ENCODE measurements at regions not wholly inside any gene's neighbourhood (a gene's known extent, or its start where the extent isn't known, plus 50 kb on each side); places are given as distances from the start of the nearest gene placed in this dataset.

DNA sequence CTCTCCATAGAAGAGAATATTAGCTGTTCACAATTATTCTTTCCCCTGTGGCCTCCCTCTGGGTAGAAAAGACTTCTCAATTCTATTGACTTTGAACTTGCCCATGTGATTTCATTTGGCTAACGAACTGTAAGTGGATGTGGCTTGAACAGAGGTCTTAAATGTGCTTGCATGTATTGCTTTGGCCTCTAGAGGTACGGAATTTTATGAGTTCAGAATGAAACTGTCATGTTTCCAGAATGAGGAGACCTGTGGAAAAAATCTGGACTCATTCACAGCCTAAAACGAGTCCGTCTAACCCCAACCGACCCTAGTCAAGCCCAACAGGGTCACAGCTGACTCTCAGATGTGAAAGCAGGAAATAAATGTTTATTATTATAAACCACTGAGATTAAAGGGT lies 596.7 kb upstream of the UBE2E2 start:
- no peak for DNase-seq (ENCODE audit: low spot score)

DNA sequence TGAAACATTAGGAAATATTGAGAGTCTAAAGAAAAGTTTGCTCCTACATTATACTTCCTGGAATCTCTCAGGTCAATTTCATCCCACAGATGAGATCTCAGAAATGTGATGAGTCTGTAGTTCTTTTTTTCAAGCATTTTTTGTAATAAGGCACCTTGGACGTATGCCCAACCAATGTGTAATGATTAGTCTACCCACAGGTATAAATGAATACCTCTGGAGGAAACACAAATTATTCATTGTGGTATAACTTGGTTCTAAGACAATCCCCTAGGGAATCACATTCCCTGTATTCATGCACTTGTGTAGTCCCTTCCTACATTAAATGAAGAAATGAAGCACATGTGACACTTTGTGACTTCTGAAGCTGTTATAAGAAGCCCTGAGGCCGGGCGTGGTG lies 596.2 kb upstream of the UBE2E2 start:
- no peak for DNase-seq (ENCODE audit: low spot score)

DNA sequence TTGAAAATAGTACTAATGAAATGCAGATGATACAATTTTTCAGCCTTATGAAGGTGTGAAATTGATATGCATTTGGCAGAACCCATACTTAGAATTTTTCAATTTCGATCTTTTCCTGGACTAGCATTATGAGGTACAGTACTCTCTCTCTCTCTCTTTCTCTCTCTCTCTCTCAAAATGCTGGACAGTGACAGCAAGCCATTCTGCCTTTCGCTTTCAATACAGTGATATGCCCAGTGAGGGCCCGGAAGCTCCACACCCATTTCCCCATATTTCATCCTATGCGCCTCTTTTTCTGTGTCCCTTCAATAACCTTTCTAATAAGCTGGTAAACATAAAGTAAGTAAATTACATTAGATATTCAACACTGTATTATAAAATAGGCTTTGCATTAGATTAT lies 595.0 kb upstream of the UBE2E2 start:
- no peak for DNase-seq (ENCODE audit: low spot score)

DNA sequence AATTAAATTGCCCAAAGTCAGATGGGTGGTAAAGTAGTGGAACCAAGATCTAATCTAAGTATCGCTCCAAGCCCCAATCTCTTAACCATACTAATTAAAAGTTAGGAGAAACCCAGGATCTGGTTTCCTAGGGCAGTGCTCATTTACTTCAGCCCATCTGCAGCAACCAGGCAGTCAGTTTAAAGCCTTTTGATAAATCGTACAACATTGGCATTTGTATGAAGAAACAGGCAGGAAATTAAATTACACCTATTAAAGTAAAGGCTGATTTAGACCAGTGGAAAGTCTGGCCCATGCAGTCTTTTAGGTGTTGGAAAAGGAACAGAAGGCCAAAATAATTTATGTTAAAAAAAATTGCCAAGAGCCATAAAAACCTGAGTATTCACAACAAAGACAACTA lies 594.4 kb upstream of the UBE2E2 start:
- DNase-seq (ENCODE audit: low spot score) = no peak

DNA sequence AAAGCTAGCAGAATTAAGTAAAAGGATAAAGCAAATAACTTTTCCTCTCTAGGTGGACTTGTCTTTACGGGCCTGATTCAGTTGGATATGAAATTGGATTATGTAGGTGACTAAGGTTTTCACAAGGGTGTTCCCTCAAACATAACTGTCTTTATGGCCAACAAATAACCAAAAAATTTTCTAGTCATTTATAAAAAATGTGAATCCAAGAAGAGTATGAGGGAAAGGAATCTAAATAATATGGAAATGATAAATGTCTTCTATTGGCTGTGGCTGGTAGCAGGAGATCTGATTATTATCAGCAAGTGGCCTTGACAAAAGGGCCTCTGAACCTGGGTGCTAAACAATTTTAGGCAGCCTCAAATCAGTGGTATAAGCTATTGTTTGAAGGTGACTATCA lies 594.0 kb upstream of the UBE2E2 start:
- no peak for DNase-seq (ENCODE audit: low spot score)

DNA sequence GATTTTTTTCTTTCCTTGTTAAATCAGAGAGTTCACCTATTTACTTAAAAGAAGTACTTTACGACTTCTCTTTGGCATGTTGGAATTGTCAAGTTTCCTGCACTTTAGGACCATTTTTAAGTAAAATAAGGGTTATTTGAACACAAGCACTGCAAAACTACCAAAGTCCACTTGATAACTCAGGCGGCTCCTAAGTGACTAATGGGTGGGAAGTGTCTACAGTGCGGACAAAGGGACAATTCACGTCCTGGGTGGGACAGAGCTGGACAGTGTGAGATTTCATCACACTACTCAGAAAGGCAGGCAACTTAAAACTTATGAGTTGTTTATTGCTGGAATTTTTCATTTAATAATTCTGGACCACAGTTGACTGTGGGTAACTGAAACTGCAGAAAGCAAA lies 590.2 kb upstream of the UBE2E2 start:
- DNase-seq (ENCODE audit: low spot score) = no peak

DNA sequence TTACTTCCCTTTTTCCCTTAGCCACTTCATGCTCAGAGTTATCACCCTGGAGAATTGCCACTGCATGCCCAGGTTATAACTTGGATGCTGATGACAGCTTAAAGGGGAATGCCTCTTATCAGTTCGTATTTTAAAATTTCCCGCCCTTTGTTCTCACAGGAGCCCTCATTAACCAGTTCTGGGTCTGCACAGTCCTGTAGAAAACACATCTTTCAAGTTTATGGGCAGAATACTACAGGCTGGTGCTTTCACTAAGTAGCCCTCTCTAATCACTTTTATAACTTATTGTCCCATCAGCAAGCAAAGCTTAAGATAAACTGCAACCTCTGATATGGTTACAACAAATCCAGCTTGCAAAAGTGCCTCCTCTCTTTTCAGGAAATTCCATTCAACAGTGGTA lies 587.3 kb upstream of the UBE2E2 start:
- DNase-seq (ENCODE audit: low spot score) = no peak

DNA sequence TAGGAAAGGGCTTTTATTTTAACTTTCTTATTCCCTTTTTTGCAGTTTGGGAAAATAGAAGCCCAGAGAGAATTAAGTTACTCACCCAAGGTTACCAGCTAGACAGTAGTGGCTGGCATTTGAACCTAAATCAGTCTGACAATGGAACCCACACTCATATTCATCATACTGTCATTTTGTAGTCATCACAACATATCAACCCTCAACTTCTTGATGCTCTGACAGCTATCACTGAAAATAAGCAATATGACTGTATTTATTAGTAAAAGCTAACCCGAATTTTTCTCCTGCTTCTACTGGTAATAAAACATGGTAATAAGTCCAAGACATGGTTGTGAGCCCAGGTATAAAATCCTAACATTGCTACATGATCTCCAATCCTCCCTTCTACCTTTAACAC lies 585.8 kb upstream of the UBE2E2 start:
- DNase-seq (ENCODE audit: low spot score) = no peak

DNA sequence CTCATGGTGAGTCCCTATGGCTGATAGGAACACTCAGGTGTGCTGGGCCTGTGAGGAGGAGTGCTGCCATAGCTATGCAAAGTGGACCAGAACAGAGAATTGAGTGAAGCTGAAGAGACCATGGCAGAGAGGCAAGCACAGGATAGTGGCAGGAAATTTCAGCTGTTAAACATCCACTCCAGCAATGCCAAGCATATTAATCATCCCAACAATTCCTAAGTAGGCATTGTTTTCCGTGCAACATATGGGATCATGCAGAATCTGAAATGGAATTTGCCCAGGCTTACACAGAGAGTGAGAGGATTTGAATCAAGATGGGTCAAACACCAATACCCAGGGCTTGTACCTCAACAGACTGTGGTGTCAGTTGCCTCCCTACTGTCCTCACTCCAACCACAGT lies 582.6 kb upstream of the UBE2E2 start:
- no peak for DNase-seq (ENCODE audit: low spot score)

DNA sequence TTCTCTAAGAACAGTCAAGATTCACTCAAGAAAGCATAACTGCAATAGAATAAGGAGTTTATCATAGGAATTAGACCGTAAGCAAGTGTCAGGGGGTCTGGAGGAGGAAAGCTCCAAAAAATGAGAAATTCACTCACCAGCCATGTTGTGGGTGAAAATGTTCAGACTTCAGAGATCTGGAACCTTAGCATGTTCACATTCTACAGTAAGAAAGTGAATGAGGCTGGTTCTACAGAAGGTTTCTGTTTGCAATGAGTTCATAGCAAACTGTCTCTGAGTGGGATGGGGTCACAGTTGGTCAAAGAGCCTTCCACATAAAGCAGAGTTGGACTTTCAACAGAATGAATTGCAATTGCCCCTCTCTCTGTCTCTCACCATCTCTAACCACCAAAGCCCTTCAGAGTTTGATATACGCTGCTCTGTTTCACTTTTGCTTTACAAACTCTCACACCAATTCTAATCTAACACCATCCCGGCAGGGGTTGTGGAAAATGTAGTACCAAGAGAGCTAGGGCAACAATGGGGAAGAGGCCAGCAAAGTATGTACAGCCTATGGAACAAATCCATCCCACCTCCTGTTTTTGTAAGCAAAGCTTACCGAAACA lies 581.8 kb upstream of the UBE2E2 start:
- no peak for DNase-seq (ENCODE audit: low spot score)

DNA sequence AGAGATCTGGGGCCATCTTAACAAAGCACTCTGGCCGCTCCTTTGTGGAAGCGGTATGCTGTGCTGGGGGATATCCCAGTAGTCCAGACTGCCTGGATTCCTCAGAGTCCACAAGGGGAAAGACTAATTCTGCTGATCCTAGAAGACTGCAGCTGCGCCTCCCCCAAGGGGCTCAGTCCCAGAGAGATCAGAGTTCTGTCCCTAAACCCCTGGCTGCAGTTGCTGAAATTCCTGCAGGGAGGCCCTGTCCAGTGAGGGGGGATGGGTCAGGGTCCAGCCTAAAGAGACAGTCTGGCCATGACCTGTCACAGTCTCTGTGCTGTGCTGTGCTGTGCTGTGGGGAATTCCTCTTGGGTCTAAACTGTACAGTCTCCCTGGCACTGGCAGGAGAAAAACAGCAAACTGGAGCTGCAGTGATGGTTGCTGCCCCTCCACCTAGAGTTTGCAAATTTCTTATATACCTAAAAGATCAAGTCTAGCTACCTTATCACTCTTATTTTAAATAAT lies 575.1 kb upstream of the UBE2E2 start:
- no peak for DNase-seq (ENCODE audit: low spot score)

DNA sequence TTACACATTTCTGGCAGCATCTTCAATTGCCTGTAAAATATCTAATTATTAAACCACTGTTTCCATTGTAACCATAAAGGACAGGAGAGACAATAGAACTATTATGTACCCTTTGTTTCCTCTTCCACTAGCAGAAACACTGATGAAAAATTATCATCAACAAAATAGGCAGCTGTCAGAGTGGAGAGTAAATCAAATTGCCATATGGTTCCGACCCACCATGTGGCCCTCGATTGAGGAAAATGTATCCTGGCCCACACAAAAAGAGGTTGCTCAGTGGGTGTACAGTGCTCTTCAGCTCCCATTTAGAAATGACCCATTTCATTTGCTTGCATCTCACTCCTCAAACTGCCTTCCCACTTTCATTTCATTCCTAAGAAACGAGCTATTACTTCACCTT lies 570.6 kb upstream of the UBE2E2 start:
- DNase-seq (ENCODE audit: low spot score) = no peak

DNA sequence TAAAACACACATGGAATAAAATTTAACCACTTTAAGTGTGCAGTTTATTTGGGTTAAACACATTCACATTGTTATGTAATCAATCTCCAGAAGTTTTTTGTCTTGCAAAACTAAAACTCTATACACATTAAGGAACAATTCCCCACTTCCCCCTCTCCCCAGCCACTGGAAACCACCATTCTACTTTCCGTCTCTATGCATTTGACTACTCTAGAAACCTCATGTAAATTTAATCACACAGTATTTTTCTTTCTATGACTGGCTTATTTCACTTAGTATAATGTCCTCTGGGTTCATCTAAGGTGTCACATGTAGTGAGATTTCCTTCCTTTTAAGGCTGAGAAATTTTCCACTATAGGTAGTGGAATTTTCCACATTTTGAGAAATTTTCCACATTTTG lies 568.7 kb upstream of the UBE2E2 start:
- no peak for DNase-seq (ENCODE audit: low spot score)

DNA sequence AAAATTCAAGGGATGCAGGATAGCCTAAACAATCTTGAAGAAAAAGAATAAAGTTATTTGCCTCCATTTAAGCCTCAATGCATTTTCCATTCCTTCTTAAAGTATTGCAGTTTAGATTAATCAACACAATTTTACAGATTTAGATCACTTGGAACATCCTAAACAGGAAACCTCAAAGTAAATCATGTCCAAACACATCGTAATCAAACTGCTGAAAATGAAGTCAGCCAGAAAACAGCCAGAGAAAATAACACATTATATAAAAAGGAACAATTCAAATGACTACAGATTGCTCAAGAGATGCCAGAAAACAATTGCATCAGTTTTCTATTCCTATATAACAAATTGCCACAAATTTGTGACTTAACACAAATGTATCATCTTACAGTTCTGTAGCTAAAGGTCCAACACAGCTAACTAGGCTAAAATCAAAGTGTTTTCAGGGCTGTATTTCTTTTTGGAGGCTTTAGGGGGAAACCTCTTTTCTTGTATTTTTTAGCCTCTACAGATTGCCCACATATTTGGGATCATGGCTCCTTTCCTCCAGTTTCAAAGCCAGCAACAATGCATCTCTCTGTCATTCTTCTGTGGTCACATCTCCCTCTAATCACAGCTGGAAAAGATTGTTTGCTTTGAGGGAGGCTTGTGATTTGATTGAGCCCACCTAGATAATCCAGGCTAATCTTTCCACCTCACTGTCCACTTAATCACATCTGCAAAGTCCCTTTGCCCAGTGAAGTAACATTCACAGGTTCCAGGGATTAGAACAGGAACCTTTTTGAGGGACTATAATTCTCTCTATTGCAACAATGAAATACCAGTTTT lies 543.3 kb upstream of the UBE2E2 start:
- DNase-seq (ENCODE audit: low spot score) = no peak

DNA sequence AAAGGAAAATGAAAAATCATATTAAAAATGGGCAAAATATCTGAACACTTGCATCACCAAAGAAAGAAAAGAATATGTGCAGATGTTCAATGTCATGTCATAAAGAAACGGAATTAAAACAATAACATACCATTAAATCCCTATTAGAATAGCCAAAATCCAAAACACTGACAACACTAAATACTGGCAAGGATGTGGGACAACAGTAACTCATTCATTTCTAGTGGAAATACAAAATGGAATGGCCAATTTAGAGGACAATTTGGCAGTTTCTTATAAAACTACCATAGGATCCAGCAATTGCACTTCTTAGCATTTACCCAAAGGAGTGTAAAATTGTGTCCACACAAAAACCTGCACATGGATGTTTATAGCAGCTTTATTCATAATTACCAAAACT lies 542.5 kb upstream of the UBE2E2 start:
- DNase-seq (ENCODE audit: low spot score) = no peak

DNA sequence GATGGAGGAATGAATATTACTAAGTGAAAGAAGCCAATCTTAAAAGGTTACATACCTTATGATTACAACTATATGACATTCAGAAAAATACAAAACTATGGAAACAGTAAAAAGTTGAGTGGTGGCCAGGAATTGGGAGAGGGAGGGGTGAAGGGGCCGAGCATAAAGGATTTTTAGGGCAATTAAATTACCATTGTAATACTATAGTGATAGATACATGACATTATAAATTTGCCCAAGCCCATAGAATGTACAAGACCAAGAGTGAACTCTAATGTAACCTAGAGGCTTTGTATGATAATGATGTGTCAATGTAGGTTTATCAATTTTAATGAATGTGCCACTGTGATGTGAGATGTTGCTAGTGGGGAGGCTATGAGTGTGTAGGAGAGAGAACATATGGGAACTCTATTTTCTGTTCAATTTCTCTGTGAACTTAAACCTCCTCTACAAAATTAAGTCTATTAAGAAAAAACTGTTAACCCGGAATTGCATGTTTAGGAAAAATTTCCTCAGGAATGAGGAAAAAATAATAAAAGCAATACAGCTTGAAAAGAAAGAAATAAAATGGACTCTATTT lies 541.9 kb upstream of the UBE2E2 start:
- no peak for DNase-seq (ENCODE audit: low spot score)

DNA sequence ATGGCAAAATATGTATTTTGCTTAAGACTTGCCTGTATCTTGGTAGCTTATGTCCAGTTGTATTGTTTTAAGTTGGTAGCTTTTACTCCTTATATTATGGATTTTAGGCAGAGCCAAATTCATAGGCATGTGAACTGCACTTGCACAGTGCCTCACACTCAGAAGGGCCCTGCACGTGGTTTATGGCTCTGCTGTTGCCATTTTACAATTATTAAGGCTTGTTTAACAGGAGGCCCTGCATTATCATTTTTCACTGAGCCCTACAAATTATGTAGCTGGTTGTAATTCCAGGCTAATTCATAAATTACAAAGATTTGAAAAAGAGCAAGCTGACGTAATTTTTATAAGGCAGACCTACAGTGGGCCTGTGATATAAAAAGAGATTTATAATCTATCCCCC lies 537.6 kb upstream of the UBE2E2 start:
- no peak for DNase-seq (ENCODE audit: low spot score)

DNA sequence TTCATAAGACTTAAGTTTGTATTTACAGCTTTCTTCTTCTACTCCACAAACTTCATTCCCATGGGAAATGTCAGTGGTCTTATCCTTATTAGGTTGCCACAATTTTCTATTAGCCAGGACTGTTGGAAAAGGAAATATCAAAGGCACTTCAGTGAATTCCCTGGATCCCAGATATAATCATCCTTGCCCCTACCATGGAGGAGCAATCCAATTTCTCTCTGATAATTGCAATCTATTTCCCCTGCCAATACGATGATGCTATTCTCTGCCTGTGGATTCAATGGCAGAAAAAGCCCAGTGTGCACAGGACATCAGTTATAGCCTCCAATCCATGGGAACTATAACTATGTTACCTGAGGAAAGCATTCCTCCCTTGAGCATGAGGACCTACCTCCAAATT lies 536.4 kb upstream of the UBE2E2 start:
- DNase-seq (ENCODE audit: low spot score) = no peak

DNA sequence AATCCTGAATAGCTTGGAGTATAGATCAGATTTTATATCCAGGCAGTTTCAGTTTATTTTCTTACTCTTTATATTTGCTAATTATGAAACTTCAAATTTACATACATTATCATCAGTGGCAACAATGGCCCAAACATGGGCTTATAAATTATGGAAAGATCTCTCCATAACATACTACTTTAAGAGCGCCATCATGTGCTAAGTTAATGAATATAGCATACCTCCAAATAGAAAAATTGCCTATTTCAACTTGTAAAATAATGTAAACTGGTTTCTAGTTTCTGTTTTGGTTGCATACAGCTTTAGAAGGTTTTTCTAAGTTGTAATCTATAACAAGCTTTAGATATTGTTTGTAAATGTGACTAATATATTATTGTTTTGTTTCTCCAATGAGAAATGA lies 531.3 kb upstream of the UBE2E2 start:
- DNase-seq (ENCODE audit: low spot score) = no peak

DNA sequence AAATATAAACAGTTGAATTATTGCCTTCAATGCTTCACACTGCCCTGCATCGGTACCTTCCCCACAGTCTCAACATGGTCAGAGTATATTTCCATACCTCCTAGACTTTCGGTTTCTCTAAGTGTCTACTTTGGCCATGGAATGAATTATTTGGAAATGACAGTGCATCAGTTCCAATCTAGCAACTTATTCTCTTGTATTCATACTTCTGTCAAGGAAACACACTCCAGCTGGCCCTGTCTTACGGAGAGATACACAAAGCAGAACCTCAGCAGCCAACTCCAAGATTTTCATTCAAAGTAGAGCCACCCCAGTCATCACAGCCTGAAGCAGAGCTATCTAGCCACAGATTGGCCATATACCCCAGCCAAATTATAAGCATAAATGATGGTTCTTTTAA lies 518.4 kb upstream of the UBE2E2 start:
- no peak for DNase-seq (ENCODE audit: low spot score)

DNA sequence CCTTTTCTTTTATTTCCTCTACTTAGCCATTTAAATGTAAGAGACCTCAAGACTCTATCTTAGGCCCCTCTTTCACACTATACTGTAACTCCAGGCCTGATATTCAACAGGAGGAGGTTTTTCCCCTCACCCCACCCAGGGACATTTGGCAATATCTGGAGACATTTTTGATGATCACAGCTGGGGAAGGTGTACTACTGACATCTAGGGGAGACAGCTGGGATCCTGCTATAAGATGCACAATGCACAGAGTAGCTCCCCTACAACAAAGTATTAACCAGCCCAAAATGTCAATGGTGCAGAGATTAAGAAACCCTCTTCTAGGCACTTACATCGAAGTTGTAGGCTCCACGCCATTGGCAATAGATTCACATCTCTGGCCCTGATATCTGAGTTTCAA lies 517.5 kb upstream of the UBE2E2 start:
- no peak for DNase-seq (ENCODE audit: low spot score)

DNA sequence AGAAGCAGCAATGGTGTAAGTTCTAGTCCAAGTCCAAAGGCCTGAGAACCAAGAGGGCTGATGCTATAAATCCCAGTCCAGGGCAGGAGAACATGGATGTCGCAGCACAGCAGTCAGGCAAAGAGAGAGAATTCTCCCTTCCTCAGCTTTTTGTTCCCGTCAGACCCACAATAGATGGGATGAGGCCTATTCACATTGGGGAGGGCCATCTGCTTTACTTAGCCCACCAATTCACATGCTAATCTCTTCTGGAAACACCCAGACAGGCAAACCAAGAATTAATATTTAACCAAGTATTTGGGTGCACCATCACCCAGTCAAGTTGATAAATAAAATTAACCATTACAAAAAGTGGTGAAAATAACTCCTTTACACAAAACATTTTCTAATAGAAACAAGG lies 511.7 kb upstream of the UBE2E2 start:
- no peak for DNase-seq (ENCODE audit: low spot score)

DNA sequence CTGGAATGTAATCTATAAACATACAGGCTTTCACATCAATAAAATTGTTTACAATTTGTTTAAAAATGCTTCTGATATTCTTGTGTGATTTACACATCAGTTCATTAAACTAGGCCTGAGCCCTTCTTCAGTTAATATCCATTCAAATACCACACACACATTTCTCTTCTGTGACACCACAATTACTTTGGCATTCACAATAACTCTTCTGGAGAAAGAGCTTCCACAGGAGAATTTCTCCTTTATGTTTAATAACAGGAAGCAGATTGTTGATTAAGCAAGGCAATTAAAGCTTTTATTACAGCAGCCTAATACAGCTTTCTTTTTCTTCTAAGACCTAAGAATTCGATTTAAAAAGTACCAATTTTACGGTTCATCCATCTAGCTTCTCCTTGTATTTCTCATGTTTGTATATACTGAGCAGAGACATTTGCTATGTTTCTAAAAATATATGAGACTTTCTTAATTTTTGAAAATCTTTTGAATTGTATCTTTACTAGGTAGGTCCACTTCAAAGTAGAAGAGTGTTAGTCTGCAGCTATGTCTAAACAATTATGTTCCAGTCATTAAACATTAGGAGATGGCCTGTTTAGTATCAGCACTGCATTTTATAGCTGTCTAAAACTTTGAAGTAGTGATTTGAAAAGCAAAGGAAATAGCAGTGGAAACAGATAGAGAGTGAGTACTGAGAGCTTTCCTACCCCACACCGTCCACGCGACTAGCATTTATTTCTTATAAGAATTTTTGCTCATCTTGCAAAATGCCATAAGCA lies 511.1 kb upstream of the UBE2E2 start:
- DNase-seq (ENCODE audit: low spot score) = no peak
